Hepatocyte (in vitro differentiated cells): ENCODE measurements at regions not wholly inside any gene's neighbourhood (a gene's known extent, or its start where the extent isn't known, plus 50 kb on each side); places are given as distances from the start of the nearest gene placed in this dataset.

Source experiments
- EZH2phosphoT487 ChIP-seq: fragments of 200-600 bp; sonication (generic); IDR thresholded peaks from one replicate; pipeline ENCODE4 v1.6.1; 2018; ENCODE audit warnings: antibody characterized with exemption, mild to moderate bottlenecking, low read depth, moderate library complexity; ENCODE audit not compliant: unreplicated experiment, severe bottlenecking
- TF ChIP-seq, protein P1 (sequence below): fragments of 200-600 bp; sonication (generic); IDR thresholded peaks from 2 replicates; pipeline ENCODE4 v1.5.1; 2016; ENCODE audit warnings: antibody characterized with exemption, mild to moderate bottlenecking; ENCODE audit not compliant: poor library complexity

- TF ChIP-seq, protein P1, sequence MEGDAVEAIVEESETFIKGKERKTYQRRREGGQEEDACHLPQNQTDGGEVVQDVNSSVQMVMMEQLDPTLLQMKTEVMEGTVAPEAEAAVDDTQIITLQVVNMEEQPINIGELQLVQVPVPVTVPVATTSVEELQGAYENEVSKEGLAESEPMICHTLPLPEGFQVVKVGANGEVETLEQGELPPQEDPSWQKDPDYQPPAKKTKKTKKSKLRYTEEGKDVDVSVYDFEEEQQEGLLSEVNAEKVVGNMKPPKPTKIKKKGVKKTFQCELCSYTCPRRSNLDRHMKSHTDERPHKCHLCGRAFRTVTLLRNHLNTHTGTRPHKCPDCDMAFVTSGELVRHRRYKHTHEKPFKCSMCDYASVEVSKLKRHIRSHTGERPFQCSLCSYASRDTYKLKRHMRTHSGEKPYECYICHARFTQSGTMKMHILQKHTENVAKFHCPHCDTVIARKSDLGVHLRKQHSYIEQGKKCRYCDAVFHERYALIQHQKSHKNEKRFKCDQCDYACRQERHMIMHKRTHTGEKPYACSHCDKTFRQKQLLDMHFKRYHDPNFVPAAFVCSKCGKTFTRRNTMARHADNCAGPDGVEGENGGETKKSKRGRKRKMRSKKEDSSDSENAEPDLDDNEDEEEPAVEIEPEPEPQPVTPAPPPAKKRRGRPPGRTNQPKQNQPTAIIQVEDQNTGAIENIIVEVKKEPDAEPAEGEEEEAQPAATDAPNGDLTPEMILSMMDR = no peak
- no peak for TF ChIP-seq EZH2phosphoT487
Observed at GRCh38 chr9:119933191-119933590, 564.0 kb upstream of the BRINP1 start.
